MCF 10A (cell line): ENCODE measurements at regions not wholly inside any gene's neighbourhood (a gene's known extent, or its start where the extent isn't known, plus 50 kb on each side); places are given as distances from the start of the nearest gene placed in this dataset.

Experiments
- BruUV-seq: library from RNA; stranded (reverse); fragments of 400-500 nt; replicated peaks from 2 replicates; lab custom pipeline; 2021; lab: Mats Ljungman, UMichigan
- CTCF ChIA-PET: fragments of 300-600 bp; sonication (Branson Sonifier 250); formaldehyde crosslinking; extraction: SDS; loops from one replicate; lab custom pipeline; 2021; ENCODE audit warnings: antibody characterized with exemption, inconsistent platforms; lab: Yijun Ruan, JAX
- POLR2A ChIA-PET: fragments of 300-600, 350-650 bp; sonication (Branson Sonifier 250); formaldehyde crosslinking; extraction: SDS; loops from one replicate; lab custom pipeline; 2020; ENCODE audit warnings: antibody characterized with exemption, inconsistent platforms; lab: Yijun Ruan, JAX
- DNase-seq: peaks from one replicate; pipeline ENCODE4 v3.0.0-alpha.2; 2018; ENCODE audit not compliant: unreplicated experiment
- H3K27ac Mint-ChIP-seq: one replicate; pipeline ENCODE4 v1.8.0; 2022; ENCODE audit warnings: mild to moderate bottlenecking, low read depth, mixed read lengths; ENCODE audit not compliant: unreplicated experiment
- H3K27me3 Mint-ChIP-seq: one replicate; pipeline ENCODE4 v1.8.0; 2022; ENCODE audit warnings: mixed read lengths; ENCODE audit not compliant: insufficient read depth, unreplicated experiment
- H3K36me3 Mint-ChIP-seq: one replicate; pipeline ENCODE4 v1.8.0; 2022; ENCODE audit warnings: mild to moderate bottlenecking, moderate library complexity, mixed read lengths; ENCODE audit not compliant: insufficient read depth, unreplicated experiment
- H3K4me1 Mint-ChIP-seq: one replicate; pipeline ENCODE4 v1.8.0; 2022; ENCODE audit warnings: mixed read lengths; ENCODE audit not compliant: insufficient read depth, unreplicated experiment
- H3K4me3 Mint-ChIP-seq: one replicate; pipeline ENCODE4 v1.8.0; 2022; ENCODE audit warnings: mild to moderate bottlenecking, moderate library complexity, mixed read lengths; ENCODE audit not compliant: unreplicated experiment
- H3K9me3 Mint-ChIP-seq: one replicate; pipeline ENCODE4 v1.8.0; 2022; ENCODE audit warnings: mixed read lengths; ENCODE audit not compliant: unreplicated experiment
- CTCF ChIP-seq: fragments of 200-600 bp; IDR thresholded peaks from one replicate; pipeline ENCODE4 v1.8.0; 2022; ENCODE audit warnings: antibody characterized with exemption, mild to moderate bottlenecking; ENCODE audit not compliant: unreplicated experiment
- intact Hi-C: fragments of 100-400 bp; cut with micrococcal nuclease; formaldehyde crosslinking; loops from 2 replicates; pipeline ENCODE4 v1.14.1; 2022

GRCh38 chr1:219350172-219350931, 176.7 kb downstream of the LYPLAL1 start:
- Mint-ChIP-seq H3K9me3 (peaks cover 20% of the 10 kb centered on the region), H3K36me3 (no peaks in the 10 kb centered on the region), H3K27ac (no peak overlapping the region), H3K27me3 (peaks cover 97% of the 10 kb centered on the region), H3K4me3 (no peak overlapping the region), H3K4me1 (no peaks in the 10 kb centered on the region)
- intact Hi-C loops, result no loop called here
- POLR2A ChIA-PET, result no interaction called here
- no peak for TF ChIP-seq CTCF
- DNase-seq, result no peak
- BruUV-seq, result no TSS peak
- CTCF ChIA-PET, result interaction anchor here (0.6 to 1.0 kb wide), 3 partner anchors 10 to 20 kb away, joined by 3 to 4 read pairs (median 4); no protein-coding TSS in a partner anchor

- ChIA-PET POLR2A (interaction anchor here (0.6 kb wide), 1 partner anchor 103 kb away, joined by 3 read pairs; no protein-coding TSS in a partner anchor), CTCF (interaction anchor here (0.5 to 1.0 kb wide), 2 partner anchors 93 to 210 kb away, joined by 3 to 4 read pairs; no protein-coding TSS in a partner anchor)
- H3K4me1 Mint-ChIP-seq, result no peaks in the 10 kb centered on the region
- no peak overlapping the region for H3K4me3 Mint-ChIP-seq
- no TSS peak for BruUV-seq
- TF ChIP-seq CTCF, result no peak
- H3K27ac Mint-ChIP-seq, result no peak overlapping the region
- no peak for DNase-seq
- H3K27me3 Mint-ChIP-seq, result peaks cover 97% of the 10 kb centered on the region
- no peaks in the 10 kb centered on the region for H3K36me3 Mint-ChIP-seq
- intact Hi-C loops, result no loop called here
- peaks cover 40% of the 10 kb centered on the region for H3K9me3 Mint-ChIP-seq
These were observed 174.3 kb downstream of the LYPLAL1 start for GRCh38 chr1:219347921-219348391.

- DNase-seq, result no peak
These were observed 173.7 kb downstream of the LYPLAL1 start for GRCh38 chr1:219347376-219347775.

More at GRCh38 chr1:219347376-219347775, 173.7 kb downstream of the LYPLAL1 start:
- H3K9me3 Mint-ChIP-seq, result peaks cover 40% of the 10 kb centered on the region
- ChIA-PET POLR2A (no interaction called here), CTCF (interaction anchor here (0.6 to 1.3 kb wide), 3 partner anchors 39 to 465 kb away, joined by 3 to 5 read pairs (median 5); no protein-coding TSS in a partner anchor)
- no peak overlapping the region for H3K27ac Mint-ChIP-seq
- BruUV-seq, result no TSS peak
- peaks cover 97% of the 10 kb centered on the region for H3K27me3 Mint-ChIP-seq
- TF ChIP-seq CTCF, result no peak
- intact Hi-C loops, result no loop called here
- H3K36me3 Mint-ChIP-seq, result no peaks in the 10 kb centered on the region
- H3K4me3 Mint-ChIP-seq, result no peak overlapping the region
- H3K4me1 Mint-ChIP-seq, result no peaks in the 10 kb centered on the region
